Loucy (cell line): ENCODE measurements at regions not wholly inside any gene's neighbourhood (a gene's known extent, or its start where the extent isn't known, plus 50 kb on each side); places are given as distances from the start of the nearest gene placed in this dataset.

Experiments used
- H2AFZ ChIP-seq: fragments of 200-600 bp; sonication (generic); 2 replicates; pipeline ENCODE4 v1.6.0; 2016; ENCODE audit warnings: antibody characterized with exemption, mild to moderate bottlenecking, low read length, moderate library complexity
- H3F3A ChIP-seq: fragments of 200-600 bp; 2 replicates; pipeline ENCODE4 v1.6.0; 2016; ENCODE audit warnings: antibody characterized with exemption, low read depth, mild to moderate bottlenecking
- H3K27me3 ChIP-seq: fragments of 200-600 bp; sonication (generic); 2 replicates; pipeline ENCODE4 v1.6.1; 2014; ENCODE audit warnings: low read length, mild to moderate bottlenecking; ENCODE audit not compliant: insufficient read depth, poor library complexity, severe bottlenecking
- H3K36me3 ChIP-seq: fragments of 200-600 bp; sonication (generic); 2 replicates; pipeline ENCODE4 v1.6.1; 2016; ENCODE audit warnings: low read length; ENCODE audit not compliant: insufficient read depth
- H3K4me1 ChIP-seq: fragments of 200-600 bp; sonication (generic); 2 replicates; pipeline ENCODE4 v1.5.1; 2014; ENCODE audit warnings: low read length, mild to moderate bottlenecking; ENCODE audit not compliant: insufficient read depth, poor library complexity, severe bottlenecking
- H3K4me2 ChIP-seq: fragments of 200-600 bp; sonication (generic); 2 replicates; pipeline ENCODE4 v1.6.0; 2014; ENCODE audit warnings: antibody characterized with exemption, low read length, low read depth, mild to moderate bottlenecking; ENCODE audit not compliant: poor library complexity, severe bottlenecking
- H3K4me3 ChIP-seq: fragments of 200-600 bp; sonication (generic); 2 replicates; pipeline ENCODE4 v1.5.1; 2014; ENCODE audit warnings: low read length, mild to moderate bottlenecking, mixed read lengths; ENCODE audit not compliant: poor library complexity, severe bottlenecking
- H3K79me2 ChIP-seq: fragments of 200-600 bp; sonication (generic); 2 replicates; pipeline ENCODE4 v1.6.1; 2014; ENCODE audit warnings: low read length; ENCODE audit not compliant: insufficient read depth
- H3K9ac ChIP-seq: fragments of 200-600 bp; sonication (generic); 2 replicates; pipeline ENCODE4 v1.6.0; 2014; ENCODE audit warnings: mild to moderate bottlenecking, low read depth, low read length, moderate library complexity; ENCODE audit not compliant: poor library complexity, severe bottlenecking
- H3K9me2 ChIP-seq: fragments of 200-600 bp; sonication (generic); replicated peaks from 2 replicates; pipeline ENCODE4 v1.6.1; 2016; ENCODE audit warnings: low read depth, low read length, mixed read lengths
- H3K9me3 ChIP-seq: fragments of 200-600 bp; sonication (generic); 2 replicates; pipeline ENCODE4 v1.6.1; 2014; ENCODE audit warnings: mild to moderate bottlenecking, antibody characterized with exemption, low read length, low read depth; ENCODE audit not compliant: insufficient read depth
- H4K20me1 ChIP-seq: fragments of 200-600 bp; sonication (generic); 2 replicates; pipeline ENCODE4 v1.6.0; 2014; ENCODE audit warnings: antibody characterized with exemption, low read length, mild to moderate bottlenecking; ENCODE audit not compliant: insufficient read depth, poor library complexity, severe bottlenecking
- CTCF ChIP-seq: fragments of 200-600 bp; sonication (generic); conservative IDR thresholded peaks from 2 replicates; pipeline ENCODE4 v1.5.1; 2014; ENCODE audit warnings: mild to moderate bottlenecking, antibody characterized with exemption, low read length
- EZH2phosphoT487 ChIP-seq: fragments of 200-600 bp; IDR thresholded peaks from 2 replicates; pipeline ENCODE4 v1.6.1; 2018; ENCODE audit warnings: antibody characterized with exemption, mild to moderate bottlenecking, moderate library complexity, borderline replicate concordance

GRCh38 chr3:94379264-94379663 is 316.4 kb downstream of the NSUN3 start:
- Histone ChIP-seq H3K4me3 (no peak overlapping the region), H3K9me2 (no peaks in the 10 kb centered on the region), H4K20me1 (no peaks in the 10 kb centered on the region), H3K27me3 (no peaks in the 10 kb centered on the region), H3K9me3 (no peaks in the 10 kb centered on the region), H3K79me2 (no peaks in the 10 kb centered on the region), H2AFZ (no peak overlapping the region), H3K4me1 (no peaks in the 10 kb centered on the region), H3K9ac (no peak overlapping the region), H3K36me3 (no peaks in the 10 kb centered on the region), H3K4me2 (no peak overlapping the region), H3F3A (no peaks in the 10 kb centered on the region)
- TF ChIP-seq CTCF (no peak), EZH2phosphoT487 (no peak)

GRCh38 chr3:94394885-94395284 is 332.0 kb downstream of the NSUN3 start:
- Histone ChIP-seq H3K9me3 (no peaks in the 10 kb centered on the region), H3K9ac (no peak overlapping the region), H3K27me3 (no peaks in the 10 kb centered on the region), H3K9me2 (no peaks in the 10 kb centered on the region), H3F3A (no peaks in the 10 kb centered on the region), H4K20me1 (no peaks in the 10 kb centered on the region), H3K4me2 (no peak overlapping the region), H2AFZ (no peak overlapping the region), H3K4me3 (no peak overlapping the region), H3K4me1 (no peaks in the 10 kb centered on the region), H3K79me2 (no peaks in the 10 kb centered on the region), H3K36me3 (no peaks in the 10 kb centered on the region)
- TF ChIP-seq CTCF (no peak), EZH2phosphoT487 (no peak)

- H3F3A ChIP-seq: no peaks in the 10 kb centered on the region
- H3K9me2 ChIP-seq: no peaks in the 10 kb centered on the region
- no peak overlapping the region for H2AFZ ChIP-seq
- TF ChIP-seq EZH2phosphoT487: no peak
- TF ChIP-seq CTCF: no peak
- H3K9ac ChIP-seq: no peak overlapping the region
- H3K4me3 ChIP-seq: no peak overlapping the region
- H4K20me1 ChIP-seq: no peaks in the 10 kb centered on the region
- H3K36me3 ChIP-seq: no peaks in the 10 kb centered on the region
- no peaks in the 10 kb centered on the region for H3K79me2 ChIP-seq
- no peaks in the 10 kb centered on the region for H3K27me3 ChIP-seq
- H3K4me1 ChIP-seq: no peaks in the 10 kb centered on the region
- H3K9me3 ChIP-seq: no peaks in the 10 kb centered on the region
- no peak overlapping the region for H3K4me2 ChIP-seq
These were observed 333.0 kb downstream of the NSUN3 start for GRCh38 chr3:94395851-94396250.
